Spleen (tissue), 7 donors: ENCODE measurements at regions not wholly inside any gene's neighbourhood (a gene's known extent, or its start where the extent isn't known, plus 50 kb on each side); places are given as distances from the start of the nearest gene placed in this dataset.

Experiments
- CTCF ChIP-seq, 11 experiments: fragments of 200-600 bp in 7 of 11; fragments of 450-650 bp in 4 of 11; sonication (generic) in 4 of 11; IDR thresholded peaks in 8 of 11; conservative IDR thresholded peaks in 3 of 11; 1 replicate in 7 of 11; 2 replicates in 4 of 11; pipeline versions ENCODE4 v1.4.0 to v1.8.0; 2016 to 2021; ENCODE audit warnings: antibody characterized with exemption in 11 of 11, inconsistent platforms in 4 of 11, mild to moderate bottlenecking in 1 of 11
- POLR2A ChIP-seq, 3 donors: fragments of 450-650 bp; IDR thresholded peaks; one replicate each; pipeline ENCODE4 v1.5.1; 2017; ENCODE audit warnings: antibody characterized with exemption in 3 of 3, mild to moderate bottlenecking in 1 of 3
- POLR2AphosphoS5 ChIP-seq, 3 donors: sonication (generic); formaldehyde crosslinking; IDR thresholded peaks; one replicate each; pipeline ENCODE4 v1.5.1; 2017; ENCODE audit warnings: antibody characterized with exemption in 3 of 3
- donor health status: DM: no; HTN: no; CAD: no; lungs with moderate emphysema.
- donor health status: DM: no; HTN: no; CAD: no.
- donor health status: DM: no; HTN: no; CAD: no.

- TF ChIP-seq CTCF (IDR thresholded peaks at IDR 0.05 in 8 of 11, conservative IDR thresholded peaks at IDR 0.05 in 3 of 11): no peak
- no peak for TF ChIP-seq POLR2A (IDR thresholded peaks at IDR 0.05)
- no peak for TF ChIP-seq POLR2AphosphoS5 (IDR thresholded peaks at IDR 0.05)
Measured at GRCh38 chr10:131692176-131692575, 208.6 kb upstream of the PPP2R2D start.
